ENCODE measurements at regions not wholly inside any gene's neighbourhood (a gene's known extent, or its start where the extent isn't known, plus 50 kb on each side); places are given as distances from the start of the nearest gene placed in this dataset.
"Not testable (repeated sequence)": the region's sequence is repeated elsewhere in the genome, so short reads cannot be mapped to it uniquely, and the experiment has no call there.

DNA sequence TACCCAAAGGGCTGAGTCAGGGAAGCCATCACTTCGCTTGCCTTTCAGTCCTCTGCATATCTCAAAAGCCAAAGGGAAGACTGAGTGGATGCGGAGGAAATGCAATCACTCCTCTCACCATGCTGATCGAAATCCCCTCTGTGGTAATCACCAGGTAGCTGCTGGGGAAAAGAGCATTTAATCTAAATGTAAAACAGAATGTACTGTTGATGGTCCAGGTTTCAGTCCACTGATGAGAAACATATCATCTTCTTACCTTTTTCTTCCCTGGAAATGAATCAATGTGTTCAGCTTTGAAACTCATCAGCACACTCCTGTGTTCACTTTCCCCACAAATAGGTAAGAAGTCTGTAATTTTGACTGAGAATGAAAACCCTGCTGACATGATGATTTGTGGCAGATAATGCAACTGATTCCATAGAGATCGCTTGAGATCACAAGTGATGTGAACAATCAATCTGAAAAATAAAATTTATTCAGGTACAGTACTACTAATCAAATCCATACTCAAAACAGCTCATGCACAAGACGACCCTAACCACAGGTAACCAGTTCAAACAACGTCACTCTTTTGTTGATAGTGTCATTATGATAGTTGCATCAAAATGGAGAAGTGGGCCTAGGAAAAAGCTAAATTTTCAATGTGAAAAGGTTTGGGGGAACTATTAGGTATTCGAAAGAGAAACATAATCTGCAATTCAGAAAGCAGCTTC is 454.0 kb upstream of the RGMB start:
- intact Hi-C loops (cut with DNase I), result no loop called here
- Histone ChIP-seq H3K36me3 (no peaks in the 10 kb centered on the region), H3K9me3 (no peaks in the 10 kb centered on the region), H3K27me3 (no peaks in the 10 kb centered on the region), H3K4me1 (no peaks in the 10 kb centered on the region), H3K27ac (no peak overlapping the region), H3K4me3 (no peak overlapping the region)
- DNase-seq, result no peak
- ATAC-seq, result no peak
- TF ChIP-seq, protein P1, sequence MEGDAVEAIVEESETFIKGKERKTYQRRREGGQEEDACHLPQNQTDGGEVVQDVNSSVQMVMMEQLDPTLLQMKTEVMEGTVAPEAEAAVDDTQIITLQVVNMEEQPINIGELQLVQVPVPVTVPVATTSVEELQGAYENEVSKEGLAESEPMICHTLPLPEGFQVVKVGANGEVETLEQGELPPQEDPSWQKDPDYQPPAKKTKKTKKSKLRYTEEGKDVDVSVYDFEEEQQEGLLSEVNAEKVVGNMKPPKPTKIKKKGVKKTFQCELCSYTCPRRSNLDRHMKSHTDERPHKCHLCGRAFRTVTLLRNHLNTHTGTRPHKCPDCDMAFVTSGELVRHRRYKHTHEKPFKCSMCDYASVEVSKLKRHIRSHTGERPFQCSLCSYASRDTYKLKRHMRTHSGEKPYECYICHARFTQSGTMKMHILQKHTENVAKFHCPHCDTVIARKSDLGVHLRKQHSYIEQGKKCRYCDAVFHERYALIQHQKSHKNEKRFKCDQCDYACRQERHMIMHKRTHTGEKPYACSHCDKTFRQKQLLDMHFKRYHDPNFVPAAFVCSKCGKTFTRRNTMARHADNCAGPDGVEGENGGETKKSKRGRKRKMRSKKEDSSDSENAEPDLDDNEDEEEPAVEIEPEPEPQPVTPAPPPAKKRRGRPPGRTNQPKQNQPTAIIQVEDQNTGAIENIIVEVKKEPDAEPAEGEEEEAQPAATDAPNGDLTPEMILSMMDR (IDR thresholded peaks at IDR 0.05), result no peak

DNA sequence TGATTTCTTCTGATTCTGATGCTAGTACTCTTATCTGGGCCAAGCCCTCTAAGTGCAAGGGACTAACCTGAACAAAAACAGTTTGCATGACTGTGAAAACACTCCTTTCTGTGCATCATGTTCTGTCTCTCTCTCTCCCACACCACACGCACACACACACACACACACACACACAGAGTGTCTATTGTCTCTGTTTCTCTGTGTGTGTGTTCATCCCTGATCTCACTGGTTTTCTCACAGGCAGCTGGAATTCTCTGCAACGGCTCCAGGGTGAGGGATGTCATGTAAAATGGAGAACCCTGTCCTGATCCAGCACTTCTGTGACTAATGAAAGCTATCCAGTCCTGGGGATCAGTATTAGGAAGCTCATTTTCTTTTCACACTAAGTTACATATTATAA is 453.1 kb upstream of the RGMB start:
- ATAC-seq, result no peak
- H3K27ac ChIP-seq, result no peak overlapping the region
- no peaks in the 10 kb centered on the region for H3K9me3 ChIP-seq
- no peaks in the 10 kb centered on the region for H3K27me3 ChIP-seq
- DNase-seq, result no peak
- intact Hi-C loops (cut with DNase I), result no loop called here
- no peaks in the 10 kb centered on the region for H3K4me1 ChIP-seq
- H3K36me3 ChIP-seq, result no peaks in the 10 kb centered on the region
- no peak overlapping the region for H3K4me3 ChIP-seq
- TF ChIP-seq, protein P1 (IDR thresholded peaks at IDR 0.05), result no peak

DNA sequence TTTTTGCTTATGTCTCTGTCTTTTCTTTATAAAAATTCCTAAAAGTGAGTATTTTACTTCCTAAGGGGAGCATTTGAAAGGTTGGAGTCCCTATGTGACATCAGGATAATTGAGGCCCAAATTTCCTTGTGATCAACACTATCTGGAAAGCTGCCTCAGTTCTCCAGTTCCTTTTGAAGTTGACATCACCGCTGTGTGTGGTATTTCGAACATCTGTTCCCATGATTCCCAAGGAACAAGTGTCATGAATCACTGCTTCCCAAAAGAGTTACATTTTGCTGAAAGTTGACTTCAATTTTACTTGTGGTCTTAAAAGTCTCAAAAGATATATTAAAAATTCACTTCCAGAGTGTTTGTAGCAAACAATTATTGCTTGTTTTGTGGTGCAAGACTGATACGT is 452.1 kb upstream of the RGMB start:
- H3K4me3 ChIP-seq, result no peak overlapping the region
- intact Hi-C loops (cut with DNase I), result no loop called here
- no peaks in the 10 kb centered on the region for H3K36me3 ChIP-seq
- H3K27ac ChIP-seq, result no peak overlapping the region
- DNase-seq, result no peak
- H3K4me1 ChIP-seq, result no peaks in the 10 kb centered on the region
- TF ChIP-seq, protein P1 (IDR thresholded peaks at IDR 0.05), result no peak
- H3K9me3 ChIP-seq, result no peaks in the 10 kb centered on the region
- no peaks in the 10 kb centered on the region for H3K27me3 ChIP-seq
- ATAC-seq, result no peak

DNA sequence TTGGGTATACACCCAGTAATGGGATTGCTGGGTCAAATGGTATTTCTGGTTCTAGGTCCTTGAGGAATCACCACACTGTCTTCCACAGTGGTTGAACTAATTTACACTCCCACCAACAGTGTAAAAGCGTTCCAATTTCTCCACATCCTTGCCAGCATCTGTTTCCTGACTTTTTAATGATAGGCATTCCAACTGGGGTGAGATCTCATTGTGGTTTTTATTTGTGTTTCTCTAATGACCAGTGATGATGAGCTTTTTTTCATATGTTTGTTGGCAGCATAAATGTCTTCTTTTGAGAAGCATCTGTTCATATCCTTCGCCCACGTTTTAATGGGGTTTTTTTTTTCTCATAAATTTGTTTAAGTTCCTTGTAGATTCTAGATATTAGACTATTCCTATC is 448.3 kb upstream of the RGMB start:
- intact Hi-C loops (cut with DNase I); DNase-seq; H3K4me1 ChIP-seq; H3K27me3 ChIP-seq; H3K36me3 ChIP-seq; H3K4me3 ChIP-seq; H3K27ac ChIP-seq; ATAC-seq; H3K9me3 ChIP-seq: not testable (repeated sequence)

DNA sequence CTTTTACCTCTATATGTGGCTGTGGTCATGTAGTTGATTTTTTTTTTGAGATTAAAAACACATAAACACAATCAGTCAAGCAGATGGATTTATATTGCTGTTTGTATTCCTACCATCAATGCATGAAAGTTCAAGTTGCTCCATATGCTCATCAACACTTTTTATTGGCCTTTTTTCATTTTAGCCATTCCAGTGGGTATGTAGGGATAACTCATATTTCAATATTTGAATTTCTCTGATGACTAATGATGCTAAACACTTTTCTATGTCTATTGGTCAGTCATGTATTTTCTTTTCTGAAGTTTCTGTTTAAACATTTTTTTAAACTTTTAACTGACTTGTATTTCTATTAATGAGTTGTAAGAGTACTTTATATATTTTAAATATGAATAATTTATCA is 445.4 kb upstream of the RGMB start:
- TF ChIP-seq, protein P1 (IDR thresholded peaks at IDR 0.05), result no peak
- no peaks in the 10 kb centered on the region for H3K36me3 ChIP-seq
- no peak overlapping the region for H3K4me3 ChIP-seq
- H3K9me3 ChIP-seq, result no peaks in the 10 kb centered on the region
- H3K27ac ChIP-seq, result no peak overlapping the region
- no peak for DNase-seq
- ATAC-seq, result no peak
- no peaks in the 10 kb centered on the region for H3K27me3 ChIP-seq
- intact Hi-C loops (cut with DNase I), result no loop called here
- H3K4me1 ChIP-seq, result no peaks in the 10 kb centered on the region

DNA sequence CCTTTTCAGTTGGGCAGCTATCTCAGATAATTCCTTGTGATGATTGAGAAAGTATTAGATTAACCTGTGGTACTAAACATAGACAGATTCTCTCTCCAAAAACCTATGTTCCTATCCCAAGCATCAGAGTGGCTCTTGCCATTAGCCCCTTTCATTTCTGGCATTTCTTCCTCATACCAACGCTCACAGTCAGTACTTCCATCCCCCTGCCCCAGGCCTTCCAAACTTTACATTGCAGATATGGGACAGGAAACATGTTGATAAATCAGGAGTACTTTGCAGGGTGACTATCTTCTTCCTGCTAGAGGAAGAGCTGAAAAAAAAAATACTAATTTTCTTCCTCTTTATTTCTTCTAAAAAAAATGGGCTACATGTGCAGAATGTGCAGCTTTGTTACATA is 442.6 kb upstream of the RGMB start:
- H3K27ac ChIP-seq, result no peak overlapping the region
- no peak overlapping the region for H3K4me3 ChIP-seq
- H3K9me3 ChIP-seq, result no peaks in the 10 kb centered on the region
- TF ChIP-seq, protein P1 (IDR thresholded peaks at IDR 0.05), result no peak
- DNase-seq (no peak), ATAC-seq (no peak)
- H3K36me3 ChIP-seq, result no peaks in the 10 kb centered on the region
- intact Hi-C loops (cut with DNase I), result no loop called here
- no peaks in the 10 kb centered on the region for H3K27me3 ChIP-seq
- no peaks in the 10 kb centered on the region for H3K4me1 ChIP-seq

All from upper lobe of right lung (tissue), 1 donor.